ENCODE measurements at regions not wholly inside any gene's neighbourhood (a gene's known extent, or its start where the extent isn't known, plus 50 kb on each side); places are given as distances from the start of the nearest gene placed in this dataset.
"Not testable (repeated sequence)": the region's sequence is repeated elsewhere in the genome, so short reads cannot be mapped to it uniquely, and the experiment has no call there.

- peak; percentile 41 for DNase-seq (ENCODE audit: low spot score)
- intact Hi-C loops (cut with DNase I) = not testable (repeated sequence)
Observed at GRCh38 chr13:63739112-63739735, 2323.6 kb upstream of the PCDH20 start.

GRCh38 chr13:63737418-63737817, 2321.8 kb upstream of the PCDH20 start:
- no peak for DNase-seq (ENCODE audit: low spot score)

GRCh38 chr13:63731896-63732295, 2316.2 kb upstream of the PCDH20 start:
- intact Hi-C loops (cut with DNase I) = no loop called here
- no peak for DNase-seq (ENCODE audit: low spot score)

More at GRCh38 chr13:63737418-63737817, 2321.8 kb upstream of the PCDH20 start:
- intact Hi-C loops (cut with DNase I) = no loop called here

- intact Hi-C loops (cut with DNase I); DNase-seq (ENCODE audit: low spot score): not testable (repeated sequence)
Observed at GRCh38 chr13:63712159-63712558, 2296.5 kb upstream of the PCDH20 start.

- intact Hi-C loops (cut with DNase I) = no loop called here
- DNase-seq (ENCODE audit: low spot score) = no peak
Observed at GRCh38 chr13:63706751-63707150, 2291.1 kb upstream of the PCDH20 start.

GRCh38 chr13:63704521-63704920, 2288.9 kb upstream of the PCDH20 start:
- intact Hi-C loops (cut with DNase I) = no loop called here
- DNase-seq (ENCODE audit: low spot score) = no peak

GRCh38 chr13:63700350-63700749, 2284.7 kb upstream of the PCDH20 start:
- intact Hi-C loops (cut with DNase I) = no loop called here
- peak; percentile 33 for DNase-seq (ENCODE audit: low spot score)

GRCh38 chr13:63699948-63700347, 2284.3 kb upstream of the PCDH20 start:
- intact Hi-C loops (cut with DNase I) = no loop called here

GRCh38 chr13:63696055-63696454, 2280.4 kb upstream of the PCDH20 start:
- DNase-seq (ENCODE audit: low spot score) = no peak
- intact Hi-C loops (cut with DNase I) = no loop called here

More at GRCh38 chr13:63699948-63700347, 2284.3 kb upstream of the PCDH20 start:
- DNase-seq (ENCODE audit: low spot score) = peak; percentile 54

- intact Hi-C loops (cut with DNase I) = no loop called here
- peak; percentile 43 for DNase-seq (ENCODE audit: low spot score)
Observed at GRCh38 chr13:63693696-63694095, 2278.0 kb upstream of the PCDH20 start.

GRCh38 chr13:63691474-63691873, 2275.8 kb upstream of the PCDH20 start:
- DNase-seq (ENCODE audit: low spot score) = no peak
- intact Hi-C loops (cut with DNase I) = no loop called here

GRCh38 chr13:63690672-63691071, 2275.0 kb upstream of the PCDH20 start:
- no peak for DNase-seq (ENCODE audit: low spot score)
- intact Hi-C loops (cut with DNase I) = no loop called here

- intact Hi-C loops (cut with DNase I) = no loop called here
- no peak for DNase-seq (ENCODE audit: low spot score)
Observed at GRCh38 chr13:63684822-63685221, 2269.2 kb upstream of the PCDH20 start.

GRCh38 chr13:63680704-63681103, 2265.1 kb upstream of the PCDH20 start:
- intact Hi-C loops (cut with DNase I) = no loop called here
- DNase-seq (ENCODE audit: low spot score) = no peak

GRCh38 chr13:63671296-63671695, 2255.6 kb upstream of the PCDH20 start:
- intact Hi-C loops (cut with DNase I) = no loop called here
- DNase-seq (ENCODE audit: low spot score) = no peak

GRCh38 chr13:63651394-63651793, 2235.7 kb upstream of the PCDH20 start:
- DNase-seq (ENCODE audit: low spot score) = no peak
- intact Hi-C loops (cut with DNase I) = no loop called here

GRCh38 chr13:63643543-63643942, 2227.9 kb upstream of the PCDH20 start:
- no peak for DNase-seq (ENCODE audit: low spot score)
- intact Hi-C loops (cut with DNase I) = no loop called here

GRCh38 chr13:63636316-63636993, 2220.8 kb upstream of the PCDH20 start:
- DNase-seq (ENCODE audit: low spot score) = no peak
- intact Hi-C loops (cut with DNase I) = no loop called here

GRCh38 chr13:63632321-63632720, 2216.7 kb upstream of the PCDH20 start:
- intact Hi-C loops (cut with DNase I) = no loop called here
- no peak for DNase-seq (ENCODE audit: low spot score)

- intact Hi-C loops (cut with DNase I) = no loop called here
- no peak for DNase-seq (ENCODE audit: low spot score)
Observed at GRCh38 chr13:63631006-63631405, 2215.4 kb upstream of the PCDH20 start.

GRCh38 chr13:63629591-63629990, 2213.9 kb upstream of the PCDH20 start:
- intact Hi-C loops (cut with DNase I) = no loop called here

More at GRCh38 chr13:63629591-63629990, 2213.9 kb upstream of the PCDH20 start:
- no peak for DNase-seq (ENCODE audit: low spot score)

Measured in cardiac septum (tissue), 1 donor.